Uterus (tissue), 3 donors: ENCODE measurements at regions not wholly inside any gene's neighbourhood (a gene's known extent, or its start where the extent isn't known, plus 50 kb on each side); places are given as distances from the start of the nearest gene placed in this dataset.

Experiments used
- DNase-seq, 2 donors: peaks; one replicate each; pipeline ENCODE4 v3.0.0-alpha.2; 2019 to 2020
- H3K27ac ChIP-seq, 2 donors: fragments of 200-600 bp; sonication (generic); 1 replicate in 1 of 2; 2 replicates in 1 of 2; pipeline ENCODE4 v1.5.1; 2016 to 2018
- H3K27me3 ChIP-seq, 2 donors: fragments of 200-600 bp; sonication (generic); one replicate each; pipeline ENCODE4 v1.5.1; 2018 to 2019; ENCODE audit warnings: control low read depth in 1 of 2
- H3K36me3 ChIP-seq, 2 donors: fragments of 200-600 bp; sonication (generic); one replicate each; pipeline ENCODE4 v1.5.1; 2019; ENCODE audit warnings: control low read depth in 1 of 2
- H3K4me1 ChIP-seq, 2 donors: fragments of 200-600 bp; sonication (generic); one replicate each; pipeline ENCODE4 v1.5.1; 2018 to 2019; ENCODE audit warnings: control low read depth in 1 of 2
- H3K4me3 ChIP-seq, 2 donors: fragments of 200-600 bp; sonication (generic); 1 replicate in 1 of 2; 2 replicates in 1 of 2; pipeline ENCODE4 v1.5.1; 2018 to 2019; ENCODE audit warnings: mild to moderate bottlenecking in 1 of 2
- H3K9me3 ChIP-seq, 2 donors: fragments of 200-600 bp; sonication (generic); one replicate each; pipeline ENCODE4 v1.5.1; 2019; ENCODE audit warnings: control low read depth in 1 of 2
- POLR2A ChIP-seq, 2 donors: fragments of 450-650 bp; IDR thresholded peaks; one replicate each; pipeline ENCODE4 v1.6.1; 2016; ENCODE audit warnings: antibody characterized with exemption in 2 of 2, mild to moderate bottlenecking in 1 of 2, moderate library complexity in 1 of 2
- intact Hi-C: fragments of 100-400 bp; cut with DNase I; formaldehyde crosslinking; loops from one replicate; pipeline ENCODE4 v1.15.1; 2023; ENCODE audit warnings: low total_unique reads
- TF ChIP-seq, protein P1 (sequence below), 4 experiments: fragments of 200-600 bp in 2 of 4; fragments of 450-650 bp in 2 of 4; sonication (generic) in 2 of 4; IDR thresholded peaks; one replicate each; pipeline ENCODE4 v1.5.1; 2016 to 2019; ENCODE audit warnings: antibody characterized with exemption in 4 of 4, mild to moderate bottlenecking in 2 of 4, moderate library complexity in 1 of 4
- donor health status: DM: yes; HTN: yes; CAD: no.

DNA sequence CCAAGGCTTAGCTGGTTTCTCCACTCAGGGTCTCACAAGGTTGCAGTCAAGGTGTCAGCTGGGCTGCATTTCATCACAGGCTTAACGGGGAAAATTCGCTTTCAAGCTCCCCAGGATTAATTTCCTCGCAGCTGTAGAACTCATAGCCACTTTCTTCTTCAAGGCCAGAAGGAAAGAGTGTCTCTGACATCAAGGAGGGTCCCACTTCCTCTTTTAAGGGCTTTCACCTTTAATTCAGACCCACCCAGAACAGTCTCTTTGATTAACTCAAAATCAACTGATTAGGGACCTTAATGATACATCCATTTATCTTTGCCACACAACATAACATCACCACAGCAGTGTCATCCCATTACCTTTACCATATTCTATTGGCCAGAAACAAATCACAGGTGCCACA is 183.3 kb upstream of the ARID1B start:
- intact Hi-C loops, result no loop called here

DNA sequence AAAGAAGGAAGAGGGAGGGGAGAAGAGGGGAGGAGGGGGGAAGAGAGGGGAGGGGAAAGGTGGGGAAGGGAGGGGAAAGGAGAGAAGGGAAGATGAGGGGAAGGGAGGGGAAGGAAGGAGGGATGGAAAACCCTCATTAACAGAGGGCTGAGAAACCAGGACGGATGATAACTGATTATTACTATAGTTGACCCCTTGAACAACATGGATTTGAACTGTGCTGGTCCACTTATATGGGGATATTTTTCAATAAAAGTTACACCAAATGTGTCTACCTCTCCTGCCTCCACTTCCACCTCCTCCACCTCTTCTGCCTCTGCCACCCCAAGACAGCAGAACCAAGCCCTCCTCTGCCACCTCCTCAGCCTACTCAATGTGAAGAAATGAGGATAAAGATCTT is 184.1 kb upstream of the ARID1B start:
- no peak for TF ChIP-seq POLR2A (IDR thresholded peaks at IDR 0.05)
- TF ChIP-seq, protein P1, sequence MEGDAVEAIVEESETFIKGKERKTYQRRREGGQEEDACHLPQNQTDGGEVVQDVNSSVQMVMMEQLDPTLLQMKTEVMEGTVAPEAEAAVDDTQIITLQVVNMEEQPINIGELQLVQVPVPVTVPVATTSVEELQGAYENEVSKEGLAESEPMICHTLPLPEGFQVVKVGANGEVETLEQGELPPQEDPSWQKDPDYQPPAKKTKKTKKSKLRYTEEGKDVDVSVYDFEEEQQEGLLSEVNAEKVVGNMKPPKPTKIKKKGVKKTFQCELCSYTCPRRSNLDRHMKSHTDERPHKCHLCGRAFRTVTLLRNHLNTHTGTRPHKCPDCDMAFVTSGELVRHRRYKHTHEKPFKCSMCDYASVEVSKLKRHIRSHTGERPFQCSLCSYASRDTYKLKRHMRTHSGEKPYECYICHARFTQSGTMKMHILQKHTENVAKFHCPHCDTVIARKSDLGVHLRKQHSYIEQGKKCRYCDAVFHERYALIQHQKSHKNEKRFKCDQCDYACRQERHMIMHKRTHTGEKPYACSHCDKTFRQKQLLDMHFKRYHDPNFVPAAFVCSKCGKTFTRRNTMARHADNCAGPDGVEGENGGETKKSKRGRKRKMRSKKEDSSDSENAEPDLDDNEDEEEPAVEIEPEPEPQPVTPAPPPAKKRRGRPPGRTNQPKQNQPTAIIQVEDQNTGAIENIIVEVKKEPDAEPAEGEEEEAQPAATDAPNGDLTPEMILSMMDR (IDR thresholded peaks at IDR 0.05), result no peak
- H3K9me3 ChIP-seq, result no peaks in the 10 kb centered on the region

More for the DNA sequence above, 183.3 kb upstream of the ARID1B start:
- TF ChIP-seq, protein P1 (IDR thresholded peaks at IDR 0.05), result no peak
- TF ChIP-seq POLR2A (IDR thresholded peaks at IDR 0.05), result no peak
- Histone ChIP-seq H3K27ac (no peak overlapping the region), H3K9me3 (no peaks in the 10 kb centered on the region), H3K4me1 (no peaks in the 10 kb centered on the region), H3K27me3 (no peaks in the 10 kb centered on the region), H3K4me3 (no peak overlapping the region), H3K36me3 (no peaks in the 10 kb centered on the region)
- no peak for DNase-seq

DNA sequence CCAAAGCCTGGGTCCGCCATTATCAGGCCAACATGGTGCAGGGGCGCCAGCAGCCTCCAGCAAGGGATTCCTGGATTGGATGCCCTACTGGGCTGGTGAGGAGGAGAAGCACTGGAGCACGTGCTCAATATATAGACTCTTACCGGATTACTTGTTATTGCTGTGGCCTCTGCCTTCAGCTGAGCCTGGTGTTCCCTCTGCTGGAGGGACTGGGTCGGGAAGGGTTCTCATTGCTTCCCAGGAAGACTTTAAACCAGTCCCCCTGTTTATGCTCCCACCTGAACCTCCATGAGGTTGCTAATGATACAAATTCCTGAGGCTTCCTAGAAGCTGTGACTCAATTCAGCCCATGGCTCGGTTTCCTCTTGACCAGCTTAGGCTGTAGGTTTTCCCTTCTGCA is 186.7 kb upstream of the ARID1B start:
- Histone ChIP-seq H3K4me1 (no peaks in the 10 kb centered on the region), H3K4me3 (no peak overlapping the region), H3K9me3 (no peaks in the 10 kb centered on the region), H3K36me3 (no peaks in the 10 kb centered on the region), H3K27me3 (no peaks in the 10 kb centered on the region), H3K27ac (no peak overlapping the region)
- no peak for DNase-seq
- intact Hi-C loops, result no loop called here
- TF ChIP-seq, protein P1 (IDR thresholded peaks at IDR 0.05), result no peak
- TF ChIP-seq POLR2A (IDR thresholded peaks at IDR 0.05), result no peak

More for the DNA sequence above, 184.1 kb upstream of the ARID1B start:
- DNase-seq, result no peak
- Histone ChIP-seq H3K27me3 (no peaks in the 10 kb centered on the region), H3K4me1 (no peaks in the 10 kb centered on the region), H3K36me3 (no peaks in the 10 kb centered on the region), H3K27ac (no peak overlapping the region), H3K4me3 (no peak overlapping the region)
- intact Hi-C loops, result no loop called here

DNA sequence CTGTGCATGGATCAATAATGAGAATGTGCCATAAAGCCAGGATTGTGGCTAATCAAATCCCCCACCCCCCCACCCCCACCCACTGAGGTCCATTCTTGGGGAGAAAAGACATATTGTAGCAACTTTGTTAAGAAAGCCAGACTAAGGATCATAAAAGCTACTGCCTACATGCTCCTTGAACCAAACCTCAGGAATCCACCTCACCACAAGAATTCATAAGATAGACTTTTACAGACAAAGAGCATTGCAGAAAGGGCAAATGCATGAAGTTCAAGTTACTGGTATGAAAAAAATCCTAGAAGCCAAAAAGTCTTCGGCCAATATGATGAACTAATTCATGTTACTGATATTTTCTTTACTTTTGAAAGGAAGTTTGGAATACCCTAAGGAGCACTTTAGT is 187.9 kb upstream of the ARID1B start:
- Histone ChIP-seq H3K4me1 (no peaks in the 10 kb centered on the region), H3K4me3 (no peak overlapping the region), H3K27me3 (no peaks in the 10 kb centered on the region), H3K9me3 (no peaks in the 10 kb centered on the region), H3K36me3 (no peaks in the 10 kb centered on the region), H3K27ac (no peak overlapping the region)
- DNase-seq, result no peak
- no peak for TF ChIP-seq POLR2A (IDR thresholded peaks at IDR 0.05)
- TF ChIP-seq, protein P1 (IDR thresholded peaks at IDR 0.05), result no peak
- intact Hi-C loops, result no loop called here

DNA sequence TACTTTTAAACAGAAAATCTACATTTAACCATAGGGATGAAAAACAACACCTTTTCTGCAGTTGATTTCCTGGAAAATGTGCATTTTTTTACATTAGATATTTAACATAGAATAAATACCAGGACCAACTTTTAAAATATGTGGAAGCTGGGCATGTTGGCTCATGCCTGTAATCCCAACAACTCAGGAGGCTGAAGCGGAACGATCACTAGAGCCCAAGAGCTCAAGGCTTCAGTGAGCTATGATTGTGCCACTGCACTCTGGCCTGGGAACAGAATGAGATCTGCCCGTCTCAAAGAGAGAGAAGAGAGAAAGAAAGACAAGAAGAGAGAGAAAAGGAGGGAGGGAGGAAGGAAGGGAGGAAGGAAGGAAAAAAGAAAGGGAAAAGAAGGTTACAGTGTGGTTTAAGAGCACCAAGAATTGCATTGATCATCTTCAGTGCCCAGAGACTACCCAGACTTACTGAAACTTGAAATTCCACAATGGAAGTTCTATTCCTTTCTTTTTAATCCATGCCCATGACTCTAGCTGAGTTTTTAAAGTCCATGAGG is 189.4 kb upstream of the ARID1B start:
- H3K4me3 ChIP-seq, result no peak overlapping the region
- no peak overlapping the region for H3K27ac ChIP-seq
- intact Hi-C loops, result no loop called here
- no peaks in the 10 kb centered on the region for H3K4me1 ChIP-seq
- TF ChIP-seq, protein P1 (IDR thresholded peaks at IDR 0.05), result no peak
- no peak for TF ChIP-seq POLR2A (IDR thresholded peaks at IDR 0.05)
- H3K36me3 ChIP-seq, result no peaks in the 10 kb centered on the region
- no peak for DNase-seq
- H3K9me3 ChIP-seq, result no peaks in the 10 kb centered on the region
- no peaks in the 10 kb centered on the region for H3K27me3 ChIP-seq
